ENCODE measurements at regions not wholly inside any gene's neighbourhood (a gene's known extent, or its start where the extent isn't known, plus 50 kb on each side); places are given as distances from the start of the nearest gene placed in this dataset.

GRCh38 chr9:32220750-32221149, 163.7 kb upstream of the ACO1 start:
- Histone ChIP-seq H3K36me3 (no peaks in the 10 kb centered on the region), H3K27me3 (no peaks in the 10 kb centered on the region), H3K4me2 (no peak overlapping the region), H4K20me1 (no peaks in the 10 kb centered on the region), H3K27ac (no peak overlapping the region), H3K4me1 (no peaks in the 10 kb centered on the region), H3K9me3 (replicated peaks in 1 of 11) (no peaks in the 10 kb centered on the region), H3K9ac (no peak overlapping the region), H3K4me3 (no peak overlapping the region)
- TF ChIP-seq Cebpa-rat (IDR thresholded peaks at IDR 0.05), result no peak

GRCh38 chr9:32234451-32234850, 150.0 kb upstream of the ACO1 start:
- Histone ChIP-seq H3K27ac (no peak overlapping the region), H3K4me3 (no peak overlapping the region), H3K9me3 (replicated peaks in 1 of 11) (peaks cover 0 to 4% (median 0%) of the 10 kb centered on the region in 11 experiments; a peak in 1 of 22 replicates), H3K9ac (no peak overlapping the region), H4K20me1 (no peaks in the 10 kb centered on the region), H3K4me2 (no peak overlapping the region), H3K27me3 (no peaks in the 10 kb centered on the region), H3K4me1 (no peaks in the 10 kb centered on the region), H3K36me3 (no peaks in the 10 kb centered on the region)
- TF ChIP-seq Cebpa-rat (IDR thresholded peaks at IDR 0.05), result no peak

GRCh38 chr9:32247168-32247567, 137.3 kb upstream of the ACO1 start:
- Histone ChIP-seq H3K9me3 (replicated peaks in 1 of 11) (no peaks in the 10 kb centered on the region), H3K4me1 (no peaks in the 10 kb centered on the region), H3K27me3 (no peaks in the 10 kb centered on the region), H4K20me1 (no peaks in the 10 kb centered on the region), H3K4me2 (no peak overlapping the region), H3K4me3 (no peak overlapping the region), H3K9ac (no peak overlapping the region), H3K27ac (no peak overlapping the region), H3K36me3 (no peaks in the 10 kb centered on the region)
- TF ChIP-seq Cebpa-rat (IDR thresholded peaks at IDR 0.05), result no peak

GRCh38 chr9:32248189-32248712, 136.2 kb upstream of the ACO1 start:
- no peak for TF ChIP-seq Cebpa-rat (IDR thresholded peaks at IDR 0.05)
- H3K4me2 ChIP-seq, result no peak overlapping the region

GRCh38 chr9:32251539-32251938, 132.9 kb upstream of the ACO1 start:
- H3K4me1 ChIP-seq, result no peaks in the 10 kb centered on the region
- no peak overlapping the region for H3K4me2 ChIP-seq
- H3K4me3 ChIP-seq, result no peak overlapping the region
- H3K9ac ChIP-seq, result no peak overlapping the region
- no peaks in the 10 kb centered on the region for H3K9me3 ChIP-seq (replicated peaks in 1 of 11)
- no peaks in the 10 kb centered on the region for H3K27me3 ChIP-seq
- no peak overlapping the region for H3K27ac ChIP-seq
- TF ChIP-seq Cebpa-rat (IDR thresholded peaks at IDR 0.05), result no peak
- no peaks in the 10 kb centered on the region for H3K36me3 ChIP-seq
- H4K20me1 ChIP-seq, result no peaks in the 10 kb centered on the region

More at GRCh38 chr9:32248189-32248712, 136.2 kb upstream of the ACO1 start:
- H3K9me3 ChIP-seq (replicated peaks in 1 of 11), result no peaks in the 10 kb centered on the region
- no peaks in the 10 kb centered on the region for H4K20me1 ChIP-seq
- no peak overlapping the region for H3K4me3 ChIP-seq
- H3K27me3 ChIP-seq, result no peaks in the 10 kb centered on the region
- no peaks in the 10 kb centered on the region for H3K4me1 ChIP-seq
- H3K36me3 ChIP-seq, result no peaks in the 10 kb centered on the region
- H3K9ac ChIP-seq, result no peak overlapping the region
- H3K27ac ChIP-seq, result no peak overlapping the region

GRCh38 chr9:32253731-32254130, 130.7 kb upstream of the ACO1 start:
- H4K20me1 ChIP-seq, result no peaks in the 10 kb centered on the region
- no peak overlapping the region for H3K4me3 ChIP-seq

GRCh38 chr9:32255026-32255425, 129.4 kb upstream of the ACO1 start:
- Histone ChIP-seq H3K4me3 (no peak overlapping the region), H3K9ac (no peak overlapping the region), H3K4me2 (no peak overlapping the region), H4K20me1 (no peaks in the 10 kb centered on the region), H3K27ac (no peak overlapping the region), H3K9me3 (replicated peaks in 1 of 11) (no peaks in the 10 kb centered on the region), H3K4me1 (no peaks in the 10 kb centered on the region), H3K27me3 (no peaks in the 10 kb centered on the region), H3K36me3 (no peaks in the 10 kb centered on the region)
- no peak for TF ChIP-seq Cebpa-rat (IDR thresholded peaks at IDR 0.05)

More at GRCh38 chr9:32253731-32254130, 130.7 kb upstream of the ACO1 start:
- Histone ChIP-seq H3K27ac (no peak overlapping the region), H3K9ac (no peak overlapping the region), H3K27me3 (no peaks in the 10 kb centered on the region), H3K36me3 (no peaks in the 10 kb centered on the region), H3K4me2 (no peak overlapping the region), H3K9me3 (replicated peaks in 1 of 11) (no peaks in the 10 kb centered on the region), H3K4me1 (no peaks in the 10 kb centered on the region)
- TF ChIP-seq Cebpa-rat (IDR thresholded peaks at IDR 0.05), result no peak

GRCh38 chr9:32258482-32258881, 126.0 kb upstream of the ACO1 start:
- no peak overlapping the region for H3K4me3 ChIP-seq
- no peak overlapping the region for H3K4me2 ChIP-seq
- no peaks in the 10 kb centered on the region for H3K27me3 ChIP-seq
- H3K9ac ChIP-seq, result no peak overlapping the region
- H3K36me3 ChIP-seq, result no peaks in the 10 kb centered on the region
- no peaks in the 10 kb centered on the region for H4K20me1 ChIP-seq
- H3K9me3 ChIP-seq (replicated peaks in 1 of 11), result 0 out of 22 replicates have a peak, but pooled peaks cover 0 to 5% (median 0%) of the 10 kb centered on the region in 11 experiments
- no peak overlapping the region for H3K27ac ChIP-seq
- no peak for TF ChIP-seq Cebpa-rat (IDR thresholded peaks at IDR 0.05)
- H3K4me1 ChIP-seq, result no peaks in the 10 kb centered on the region

- Histone ChIP-seq H3K27me3 (no peaks in the 10 kb centered on the region), H3K4me3 (no peak overlapping the region), H3K9me3 (replicated peaks in 1 of 11) (0 out of 22 replicates have a peak, but pooled peaks cover 0 to 5% (median 0%) of the 10 kb centered on the region in 11 experiments), H3K4me1 (no peaks in the 10 kb centered on the region), H3K9ac (no peak overlapping the region), H3K27ac (no peak overlapping the region), H3K4me2 (no peak overlapping the region), H3K36me3 (no peaks in the 10 kb centered on the region), H4K20me1 (no peaks in the 10 kb centered on the region)
- no peak for TF ChIP-seq Cebpa-rat (IDR thresholded peaks at IDR 0.05)
Observed at GRCh38 chr9:32260151-32260862, 124.1 kb upstream of the ACO1 start.
